WI38 (cell line): ENCODE measurements at regions not wholly inside any gene's neighbourhood (a gene's known extent, or its start where the extent isn't known, plus 50 kb on each side); places are given as distances from the start of the nearest gene placed in this dataset.

Experiments used
- H3K4me3 ChIP-seq: 2 replicates; pipeline ENCODE4 v1.5.1; 2011; ENCODE audit warnings: low read depth, mild to moderate bottlenecking, control low read depth, low read length
- TF ChIP-seq, protein P1 (sequence below): IDR thresholded peaks from 2 replicates; pipeline ENCODE4 v1.5.1; 2012; ENCODE audit warnings: low read depth, mild to moderate bottlenecking, control low read depth, low read length

DNA sequence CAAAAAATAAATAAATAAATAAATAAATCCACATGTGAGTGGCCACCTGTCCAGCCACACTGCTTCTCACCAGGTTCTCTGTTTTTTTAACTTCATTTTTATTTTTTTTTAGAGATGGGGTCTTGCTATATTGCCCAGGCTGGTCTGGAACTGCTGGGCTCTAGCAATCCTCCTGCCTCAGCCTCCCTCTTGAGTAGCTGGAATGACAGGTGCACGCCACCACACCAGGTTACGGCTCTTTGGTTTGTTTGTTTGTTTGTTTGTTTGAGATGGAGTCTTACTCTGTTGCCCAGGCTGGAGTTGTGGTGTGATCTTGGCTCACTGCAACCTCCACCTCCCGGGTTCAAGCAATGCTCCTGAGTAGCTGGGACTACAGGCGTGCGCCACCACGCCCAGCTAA is 94.5 kb upstream of the CACNA1A start:
- TF ChIP-seq, protein P1, sequence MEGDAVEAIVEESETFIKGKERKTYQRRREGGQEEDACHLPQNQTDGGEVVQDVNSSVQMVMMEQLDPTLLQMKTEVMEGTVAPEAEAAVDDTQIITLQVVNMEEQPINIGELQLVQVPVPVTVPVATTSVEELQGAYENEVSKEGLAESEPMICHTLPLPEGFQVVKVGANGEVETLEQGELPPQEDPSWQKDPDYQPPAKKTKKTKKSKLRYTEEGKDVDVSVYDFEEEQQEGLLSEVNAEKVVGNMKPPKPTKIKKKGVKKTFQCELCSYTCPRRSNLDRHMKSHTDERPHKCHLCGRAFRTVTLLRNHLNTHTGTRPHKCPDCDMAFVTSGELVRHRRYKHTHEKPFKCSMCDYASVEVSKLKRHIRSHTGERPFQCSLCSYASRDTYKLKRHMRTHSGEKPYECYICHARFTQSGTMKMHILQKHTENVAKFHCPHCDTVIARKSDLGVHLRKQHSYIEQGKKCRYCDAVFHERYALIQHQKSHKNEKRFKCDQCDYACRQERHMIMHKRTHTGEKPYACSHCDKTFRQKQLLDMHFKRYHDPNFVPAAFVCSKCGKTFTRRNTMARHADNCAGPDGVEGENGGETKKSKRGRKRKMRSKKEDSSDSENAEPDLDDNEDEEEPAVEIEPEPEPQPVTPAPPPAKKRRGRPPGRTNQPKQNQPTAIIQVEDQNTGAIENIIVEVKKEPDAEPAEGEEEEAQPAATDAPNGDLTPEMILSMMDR = no peak

DNA sequence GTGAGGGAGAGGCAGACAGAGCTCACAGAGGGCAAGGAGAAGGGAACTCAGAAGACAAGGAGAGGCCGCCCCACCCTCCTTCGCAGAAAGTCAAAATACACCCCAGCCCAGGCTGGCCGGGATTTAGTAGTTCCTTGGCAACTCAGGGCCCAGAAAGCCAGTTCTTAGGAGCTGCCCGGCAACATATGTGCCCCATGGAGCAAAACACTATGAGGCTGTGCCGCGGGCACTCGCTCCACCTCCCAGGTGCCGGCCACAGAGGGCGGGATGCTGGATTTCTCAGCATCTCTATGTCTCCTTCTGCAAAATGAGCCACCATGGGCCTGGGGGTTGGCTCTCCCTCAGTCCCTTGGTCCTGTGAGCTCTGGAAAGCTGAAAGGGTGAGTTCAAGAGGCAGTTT is 93.8 kb upstream of the CACNA1A start:
- H3K4me3 ChIP-seq = no peak overlapping the region
- TF ChIP-seq, protein P1 = no peak

More for the DNA sequence above, 94.5 kb upstream of the CACNA1A start:
- H3K4me3 ChIP-seq = no peak overlapping the region

DNA sequence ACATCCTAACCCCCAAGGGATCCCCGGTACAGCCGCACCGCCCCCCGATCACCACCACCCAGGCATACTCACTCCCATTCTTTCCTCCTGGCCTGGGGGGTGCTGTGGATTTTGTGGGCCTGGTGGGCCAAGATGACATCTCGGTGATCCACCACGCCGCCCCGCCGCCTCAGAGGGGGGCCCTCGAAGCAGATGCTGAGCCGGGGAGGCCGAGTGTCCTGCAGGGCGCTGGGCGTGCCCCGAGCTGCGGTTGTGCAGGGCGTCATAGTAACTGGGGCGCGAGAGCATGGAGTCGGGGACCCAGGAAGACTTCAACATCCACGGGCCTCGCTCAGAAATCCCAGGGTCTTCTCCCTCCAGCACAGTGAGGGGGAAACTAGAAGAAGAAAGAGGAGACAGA is 93.4 kb upstream of the CACNA1A start:
- H3K4me3 ChIP-seq = no peak overlapping the region
- TF ChIP-seq, protein P1 = no peak

DNA sequence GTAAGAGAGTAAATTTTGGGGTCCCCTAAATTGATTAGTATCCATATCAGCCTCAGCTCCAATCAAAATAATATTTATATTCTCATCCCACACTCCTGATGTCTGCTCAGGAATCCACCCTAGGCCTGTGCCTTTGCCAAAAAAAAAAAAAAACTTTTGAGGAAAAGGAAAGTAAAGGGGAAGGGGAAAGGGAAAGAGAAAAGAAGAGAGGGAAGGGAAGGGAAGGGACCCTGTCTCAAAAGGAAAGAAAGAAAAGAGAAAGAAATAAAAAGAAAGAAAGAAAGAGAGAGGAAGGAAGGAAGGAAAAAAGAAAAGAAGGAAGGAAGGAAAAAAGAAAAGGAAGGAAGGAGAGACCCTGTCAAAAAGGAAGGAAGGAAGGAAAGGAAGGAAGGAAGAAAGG is 91.8 kb upstream of the CACNA1A start:
- TF ChIP-seq, protein P1 = no peak
- H3K4me3 ChIP-seq = no peak overlapping the region

DNA sequence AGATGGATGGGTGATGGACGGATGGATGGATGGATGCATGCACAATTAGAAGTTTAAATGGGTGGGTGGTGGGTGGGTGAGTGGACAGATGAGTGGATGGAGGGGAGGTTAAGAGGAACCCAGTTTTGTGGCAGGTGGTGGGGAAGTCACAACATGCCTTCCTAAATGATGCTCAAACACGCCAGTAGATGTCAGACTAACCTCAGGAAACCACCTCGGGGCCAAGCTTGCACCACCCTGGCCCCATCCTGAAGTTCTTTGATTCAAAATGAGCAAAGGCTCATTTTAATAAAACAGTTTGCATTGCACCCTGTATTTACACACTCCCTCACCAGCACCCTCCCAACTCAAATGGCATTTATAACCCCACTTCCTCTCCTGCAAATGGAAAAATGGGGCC is 91.4 kb upstream of the CACNA1A start:
- TF ChIP-seq, protein P1 = peak; percentile 44
- no peak overlapping the region for H3K4me3 ChIP-seq

DNA sequence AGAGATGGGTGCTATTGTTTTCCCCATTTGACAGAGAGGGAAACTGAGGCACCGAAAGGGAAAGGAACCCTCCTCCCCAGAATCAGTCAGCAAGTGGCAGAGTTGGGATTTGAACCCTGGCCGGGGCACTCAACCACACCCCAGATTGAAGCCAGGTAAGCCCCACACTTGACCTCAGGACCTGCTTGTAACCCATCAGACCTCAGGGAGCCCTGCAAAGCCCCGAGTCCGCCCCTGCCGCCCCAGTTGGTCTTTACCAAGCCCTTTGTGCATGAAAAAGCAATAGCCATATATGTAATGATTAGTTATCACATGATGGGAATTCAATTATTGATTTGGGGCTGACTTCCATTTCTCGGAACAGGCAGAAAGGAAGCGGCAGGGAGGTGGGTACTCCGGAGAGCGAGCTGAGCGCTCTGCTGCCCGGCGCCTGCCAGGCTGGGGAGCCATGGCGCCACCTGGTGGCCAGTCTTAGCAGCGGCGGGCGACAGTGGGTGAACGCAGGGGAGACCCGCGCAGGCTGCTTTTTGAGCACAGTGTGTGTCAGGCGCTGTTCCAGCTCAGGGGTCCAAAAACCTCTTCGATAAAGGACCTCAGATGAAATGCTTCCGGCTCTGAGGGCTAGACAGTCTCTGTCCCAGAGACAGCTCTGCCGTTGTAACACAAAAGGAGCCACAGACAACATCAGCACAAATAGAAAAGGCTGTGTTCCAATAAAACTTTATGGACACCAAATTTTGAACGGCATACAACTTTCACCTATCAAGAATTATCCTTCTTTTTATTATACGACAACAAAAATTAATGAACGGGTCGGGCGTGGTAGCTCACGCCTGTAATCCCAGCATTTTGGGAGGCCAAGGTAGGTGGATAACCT is 82.9 kb upstream of the CACNA1A start:
- TF ChIP-seq, protein P1 = peak; percentile 84
- no peak overlapping the region for H3K4me3 ChIP-seq

DNA sequence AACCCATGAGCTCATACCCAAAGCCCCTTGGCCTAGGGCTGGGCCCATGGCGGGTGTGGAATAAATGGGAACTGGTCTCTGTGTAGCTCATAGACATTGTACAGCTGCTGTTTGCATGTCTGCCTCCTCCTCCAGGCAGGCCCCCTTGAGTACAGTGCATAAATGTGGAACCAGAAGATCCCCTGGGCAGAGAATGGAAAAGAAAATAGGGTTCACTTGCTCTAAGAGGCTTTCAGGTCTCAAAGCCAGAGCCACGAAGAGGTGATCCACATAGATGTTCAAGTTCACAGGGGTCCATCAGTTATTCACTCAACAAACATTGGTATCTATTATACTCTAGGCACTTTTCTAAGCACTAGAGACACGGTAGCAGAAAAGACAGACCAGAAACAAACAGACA is 79.2 kb upstream of the CACNA1A start:
- TF ChIP-seq, protein P1 = no peak
- H3K4me3 ChIP-seq = no peak overlapping the region
